LNCAP (cell line): ENCODE measurements at regions not wholly inside any gene's neighbourhood (a gene's known extent, or its start where the extent isn't known, plus 50 kb on each side); places are given as distances from the start of the nearest gene placed in this dataset.

Source experiments
- CTCF ChIP-seq: fragments of 450-650 bp; IDR thresholded peaks from 2 replicates; pipeline ENCODE4 v1.5.1; 2017; ENCODE audit warnings: mild to moderate bottlenecking

- TF ChIP-seq CTCF: no peak
These were observed 576.2 kb downstream of the MATN1 start for GRCh38 chr1:30147188-30147587.

- no peak for TF ChIP-seq CTCF
These were observed 576.9 kb downstream of the MATN1 start for GRCh38 chr1:30146448-30146847.

- TF ChIP-seq CTCF: no peak
These were observed 577.6 kb downstream of the MATN1 start for GRCh38 chr1:30145723-30146303.

- no peak for TF ChIP-seq CTCF
These were observed 578.6 kb downstream of the MATN1 start for GRCh38 chr1:30144831-30145230.

GRCh38 chr1:30143517-30143916, 579.9 kb downstream of the MATN1 start:
- TF ChIP-seq CTCF: no peak

- TF ChIP-seq CTCF: no peak
These were observed 582.8 kb downstream of the MATN1 start for GRCh38 chr1:30140566-30140965.

GRCh38 chr1:30138891-30139290, 584.5 kb downstream of the MATN1 start:
- TF ChIP-seq CTCF: no peak

GRCh38 chr1:30137001-30137400, 586.4 kb downstream of the MATN1 start:
- no peak for TF ChIP-seq CTCF
